ENCODE measurements at regions not wholly inside any gene's neighbourhood (a gene's known extent, or its start where the extent isn't known, plus 50 kb on each side); places are given as distances from the start of the nearest gene placed in this dataset.
"Not testable (repeated sequence)": the region's sequence is repeated elsewhere in the genome, so short reads cannot be mapped to it uniquely, and the experiment has no call there.

GRCh38 chr6:144362042-144363018 is 77.2 kb downstream of the UTRN start:
- H3K27ac ChIP-seq (ENCODE audit: low read length): no peak overlapping the region
- no peaks in the 10 kb centered on the region for H3K36me3 ChIP-seq (ENCODE audit: insufficient read depth, low read depth, low read length)
- no peaks in the 10 kb centered on the region for H3K27me3 ChIP-seq (ENCODE audit: insufficient read depth, low read length)
- H3K4me3 ChIP-seq (ENCODE audit: low read length): no peak overlapping the region
- no peaks in the 10 kb centered on the region for H3K9me3 ChIP-seq (ENCODE audit: insufficient read depth, low read depth, low read length)
- no peak overlapping the region for H3K9ac ChIP-seq (ENCODE audit: low read depth, low read length)
- no peaks in the 10 kb centered on the region for H3K4me1 ChIP-seq (ENCODE audit: insufficient read depth, low read length)

GRCh38 chr6:144364208-144364720 is 79.1 kb downstream of the UTRN start:
- Histone ChIP-seq H3K36me3 (ENCODE audit: insufficient read depth, low read depth, low read length) (no peaks in the 10 kb centered on the region), H3K27ac (ENCODE audit: low read length) (no peak overlapping the region), H3K9me3 (ENCODE audit: insufficient read depth, low read depth, low read length) (no peaks in the 10 kb centered on the region), H3K4me3 (ENCODE audit: low read length) (no peak overlapping the region), H3K27me3 (ENCODE audit: insufficient read depth, low read length) (no peaks in the 10 kb centered on the region), H3K4me1 (ENCODE audit: insufficient read depth, low read length) (no peaks in the 10 kb centered on the region), H3K9ac (ENCODE audit: low read depth, low read length) (no peak overlapping the region)

GRCh38 chr6:144364782-144365181 is 79.6 kb downstream of the UTRN start:
- H3K27me3 ChIP-seq (ENCODE audit: insufficient read depth, low read length): no peaks in the 10 kb centered on the region
- no peaks in the 10 kb centered on the region for H3K36me3 ChIP-seq (ENCODE audit: insufficient read depth, low read depth, low read length)
- H3K9ac ChIP-seq (ENCODE audit: low read depth, low read length): no peak overlapping the region
- H3K4me1 ChIP-seq (ENCODE audit: insufficient read depth, low read length): no peaks in the 10 kb centered on the region
- H3K9me3 ChIP-seq (ENCODE audit: insufficient read depth, low read depth, low read length): peaks cover under 1% of the 10 kb centered on the region; the same call in 1 of the 2 replicates
- H3K27ac ChIP-seq (ENCODE audit: low read length): no peak overlapping the region
- H3K4me3 ChIP-seq (ENCODE audit: low read length): no peak overlapping the region

- Histone ChIP-seq H3K4me1 (ENCODE audit: insufficient read depth, low read length) (no peaks in the 10 kb centered on the region), H3K27ac (ENCODE audit: low read length) (no peak overlapping the region), H3K9me3 (ENCODE audit: insufficient read depth, low read depth, low read length) (peaks cover 5% of the 10 kb centered on the region; the same call in 1 of the 2 replicates), H3K27me3 (ENCODE audit: insufficient read depth, low read length) (no peaks in the 10 kb centered on the region), H3K9ac (ENCODE audit: low read depth, low read length) (no peak overlapping the region), H3K36me3 (ENCODE audit: insufficient read depth, low read depth, low read length) (no peaks in the 10 kb centered on the region), H3K4me3 (ENCODE audit: low read length) (no peak overlapping the region)
Observed at GRCh38 chr6:144365271-144365670, 80.1 kb downstream of the UTRN start.

- not testable (repeated sequence) for H3K27me3 ChIP-seq (ENCODE audit: insufficient read depth, low read length); H3K9me3 ChIP-seq (ENCODE audit: insufficient read depth, low read depth, low read length); H3K36me3 ChIP-seq (ENCODE audit: insufficient read depth, low read depth, low read length); H3K4me1 ChIP-seq (ENCODE audit: insufficient read depth, low read length); H3K9ac ChIP-seq (ENCODE audit: low read depth, low read length); H3K27ac ChIP-seq (ENCODE audit: low read length); H3K4me3 ChIP-seq (ENCODE audit: low read length)
Observed at GRCh38 chr6:144369696-144370095, 84.6 kb downstream of the UTRN start.

- H3K27me3 ChIP-seq (ENCODE audit: insufficient read depth, low read length): no peaks in the 10 kb centered on the region
- H3K9ac ChIP-seq (ENCODE audit: low read depth, low read length): no peak overlapping the region
- no peak overlapping the region for H3K4me3 ChIP-seq (ENCODE audit: low read length)
- H3K9me3 ChIP-seq (ENCODE audit: insufficient read depth, low read depth, low read length): peaks cover 5% of the 10 kb centered on the region; the same call in 1 of the 2 replicates
- peaks cover 6% of the 10 kb centered on the region; the same call in 1 of the 2 replicates for H3K4me1 ChIP-seq (ENCODE audit: insufficient read depth, low read length)
- H3K36me3 ChIP-seq (ENCODE audit: insufficient read depth, low read depth, low read length): no peaks in the 10 kb centered on the region
- H3K27ac ChIP-seq (ENCODE audit: low read length): no peak overlapping the region
Observed at GRCh38 chr6:144372116-144372515, 87.0 kb downstream of the UTRN start.

- Histone ChIP-seq H3K36me3 (ENCODE audit: insufficient read depth, low read depth, low read length) (no peaks in the 10 kb centered on the region), H3K9ac (ENCODE audit: low read depth, low read length) (no peak overlapping the region), H3K9me3 (ENCODE audit: insufficient read depth, low read depth, low read length) (peaks cover 5% of the 10 kb centered on the region; the same call in 1 of the 2 replicates), H3K4me1 (ENCODE audit: insufficient read depth, low read length) (peaks cover 6% of the 10 kb centered on the region; the same call in 1 of the 2 replicates), H3K27me3 (ENCODE audit: insufficient read depth, low read length) (no peaks in the 10 kb centered on the region), H3K4me3 (ENCODE audit: low read length) (no peak overlapping the region), H3K27ac (ENCODE audit: low read length) (no peak overlapping the region)
Observed at GRCh38 chr6:144372611-144373594, 87.8 kb downstream of the UTRN start.

GRCh38 chr6:144374525-144374924 is 89.4 kb downstream of the UTRN start:
- not testable (repeated sequence) for H3K27me3 ChIP-seq (ENCODE audit: insufficient read depth, low read length); H3K9ac ChIP-seq (ENCODE audit: low read depth, low read length); H3K36me3 ChIP-seq (ENCODE audit: insufficient read depth, low read depth, low read length); H3K4me1 ChIP-seq (ENCODE audit: insufficient read depth, low read length); H3K27ac ChIP-seq (ENCODE audit: low read length); H3K9me3 ChIP-seq (ENCODE audit: insufficient read depth, low read depth, low read length); H3K4me3 ChIP-seq (ENCODE audit: low read length)

GRCh38 chr6:144377586-144378210 is 92.6 kb downstream of the UTRN start:
- Histone ChIP-seq H3K36me3 (ENCODE audit: insufficient read depth, low read depth, low read length) (no peaks in the 10 kb centered on the region), H3K27ac (ENCODE audit: low read length) (no peak overlapping the region)

GRCh38 chr6:144378437-144378836 is 93.3 kb downstream of the UTRN start:
- no peaks in the 10 kb centered on the region for H3K4me1 ChIP-seq (ENCODE audit: insufficient read depth, low read length)
- H3K27me3 ChIP-seq (ENCODE audit: insufficient read depth, low read length): no peaks in the 10 kb centered on the region
- peaks cover 17% of the 10 kb centered on the region for H3K9me3 ChIP-seq (ENCODE audit: insufficient read depth, low read depth, low read length)
- no peaks in the 10 kb centered on the region for H3K36me3 ChIP-seq (ENCODE audit: insufficient read depth, low read depth, low read length)
- H3K4me3 ChIP-seq (ENCODE audit: low read length): no peak overlapping the region
- no peak overlapping the region for H3K27ac ChIP-seq (ENCODE audit: low read length)
- no peak overlapping the region for H3K9ac ChIP-seq (ENCODE audit: low read depth, low read length)

More at GRCh38 chr6:144377586-144378210, 92.6 kb downstream of the UTRN start:
- Histone ChIP-seq H3K4me1 (ENCODE audit: insufficient read depth, low read length) (no peaks in the 10 kb centered on the region), H3K27me3 (ENCODE audit: insufficient read depth, low read length) (no peaks in the 10 kb centered on the region), H3K9ac (ENCODE audit: low read depth, low read length) (no peak overlapping the region), H3K9me3 (ENCODE audit: insufficient read depth, low read depth, low read length) (peaks cover 17% of the 10 kb centered on the region), H3K4me3 (ENCODE audit: low read length) (no peak overlapping the region)

GRCh38 chr6:144379356-144379755 is 94.2 kb downstream of the UTRN start:
- Histone ChIP-seq H3K9me3 (ENCODE audit: insufficient read depth, low read depth, low read length) (peaks cover 17% of the 10 kb centered on the region), H3K36me3 (ENCODE audit: insufficient read depth, low read depth, low read length) (no peaks in the 10 kb centered on the region), H3K27me3 (ENCODE audit: insufficient read depth, low read length) (no peaks in the 10 kb centered on the region), H3K4me3 (ENCODE audit: low read length) (no peak overlapping the region), H3K4me1 (ENCODE audit: insufficient read depth, low read length) (no peaks in the 10 kb centered on the region), H3K9ac (ENCODE audit: low read depth, low read length) (no peak overlapping the region), H3K27ac (ENCODE audit: low read length) (no peak overlapping the region)

Measured in iPS-20b (cell line).